ENCODE measurements at regions not wholly inside any gene's neighbourhood (a gene's known extent, or its start where the extent isn't known, plus 50 kb on each side); places are given as distances from the start of the nearest gene placed in this dataset.

DNA sequence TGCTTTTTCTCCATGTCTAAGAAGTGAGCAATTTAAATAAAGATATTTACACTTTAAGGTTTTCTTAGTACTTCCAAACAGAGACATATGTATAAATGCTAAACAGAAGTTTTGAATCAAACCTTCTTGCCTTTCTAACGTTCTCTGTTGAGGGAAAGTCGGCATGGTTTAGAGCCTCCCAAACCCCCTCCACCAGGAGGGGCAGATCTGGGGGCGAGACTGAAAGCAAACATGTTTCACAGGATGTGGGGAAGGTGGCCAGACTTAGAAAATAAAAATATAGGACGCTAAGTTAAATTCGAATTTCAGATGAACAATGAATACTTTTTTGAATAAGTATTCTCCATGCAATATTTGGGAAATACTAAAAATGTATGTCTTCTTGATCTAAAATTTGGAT is 208.3 kb upstream of the SHH start:
- no peak overlapping the region for H3K4me3 ChIP-seq (ENCODE audit: low read depth, low read length)
- H3K9me3 ChIP-seq: no peaks in the 10 kb centered on the region; the same call in 1 of the 2 replicates
- no peak for DNase-seq
- H3K36me3 ChIP-seq: no peaks in the 10 kb centered on the region
- H3K27me3 ChIP-seq: peaks cover 15% of the 10 kb centered on the region
- no peaks in the 10 kb centered on the region for H3K4me1 ChIP-seq
- TF ChIP-seq, protein P1, sequence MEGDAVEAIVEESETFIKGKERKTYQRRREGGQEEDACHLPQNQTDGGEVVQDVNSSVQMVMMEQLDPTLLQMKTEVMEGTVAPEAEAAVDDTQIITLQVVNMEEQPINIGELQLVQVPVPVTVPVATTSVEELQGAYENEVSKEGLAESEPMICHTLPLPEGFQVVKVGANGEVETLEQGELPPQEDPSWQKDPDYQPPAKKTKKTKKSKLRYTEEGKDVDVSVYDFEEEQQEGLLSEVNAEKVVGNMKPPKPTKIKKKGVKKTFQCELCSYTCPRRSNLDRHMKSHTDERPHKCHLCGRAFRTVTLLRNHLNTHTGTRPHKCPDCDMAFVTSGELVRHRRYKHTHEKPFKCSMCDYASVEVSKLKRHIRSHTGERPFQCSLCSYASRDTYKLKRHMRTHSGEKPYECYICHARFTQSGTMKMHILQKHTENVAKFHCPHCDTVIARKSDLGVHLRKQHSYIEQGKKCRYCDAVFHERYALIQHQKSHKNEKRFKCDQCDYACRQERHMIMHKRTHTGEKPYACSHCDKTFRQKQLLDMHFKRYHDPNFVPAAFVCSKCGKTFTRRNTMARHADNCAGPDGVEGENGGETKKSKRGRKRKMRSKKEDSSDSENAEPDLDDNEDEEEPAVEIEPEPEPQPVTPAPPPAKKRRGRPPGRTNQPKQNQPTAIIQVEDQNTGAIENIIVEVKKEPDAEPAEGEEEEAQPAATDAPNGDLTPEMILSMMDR (IDR thresholded peaks at IDR 0.05; ENCODE audit: low read depth, low read length): no peak

GRCh38 chr7:156019776-156020565 is 207.7 kb upstream of the SHH start:
- H3K4me3 ChIP-seq (ENCODE audit: low read depth, low read length): no peak overlapping the region
- TF ChIP-seq, protein P1 (IDR thresholded peaks at IDR 0.05; ENCODE audit: low read depth, low read length): no peak
- DNase-seq: no peak
- H3K36me3 ChIP-seq: no peaks in the 10 kb centered on the region
- no peaks in the 10 kb centered on the region; the same call in 1 of the 2 replicates for H3K9me3 ChIP-seq
- H3K4me1 ChIP-seq: no peaks in the 10 kb centered on the region
- peaks cover 15% of the 10 kb centered on the region for H3K27me3 ChIP-seq

DNA sequence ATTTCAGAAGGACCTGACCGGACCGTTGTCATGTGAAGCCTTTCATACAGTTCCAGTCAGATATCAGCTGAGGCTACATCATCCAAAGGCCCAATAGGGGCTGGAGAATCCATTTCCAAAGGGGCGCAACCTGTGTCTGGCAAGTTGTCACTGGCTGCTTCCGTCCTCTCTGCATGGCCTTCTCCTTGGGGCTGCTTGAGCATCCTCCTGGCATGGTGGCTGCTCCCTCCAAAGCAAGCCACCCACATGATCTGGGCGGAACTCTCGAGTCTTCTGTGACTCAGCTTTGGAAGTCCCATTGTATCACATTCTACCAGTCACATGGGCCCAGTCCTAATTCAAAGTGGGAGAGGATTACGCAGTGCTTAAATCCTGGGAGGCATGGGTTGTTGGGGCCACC is 207.0 kb upstream of the SHH start:
- TF ChIP-seq, protein P1 (IDR thresholded peaks at IDR 0.05; ENCODE audit: low read depth, low read length): no peak
- H3K4me3 ChIP-seq (ENCODE audit: low read depth, low read length): no peak overlapping the region
- H3K4me1 ChIP-seq: no peaks in the 10 kb centered on the region
- H3K27me3 ChIP-seq: peaks cover 12% of the 10 kb centered on the region
- no peaks in the 10 kb centered on the region for H3K36me3 ChIP-seq
- no peak for DNase-seq
- no peaks in the 10 kb centered on the region; the same call in 1 of the 2 replicates for H3K9me3 ChIP-seq

- TF ChIP-seq, protein P1 (IDR thresholded peaks at IDR 0.05; ENCODE audit: low read depth, low read length): no peak
- DNase-seq: no peak
- Histone ChIP-seq H3K36me3 (no peaks in the 10 kb centered on the region), H3K9me3 (no peaks in the 10 kb centered on the region; the same call in 1 of the 2 replicates), H3K4me3 (ENCODE audit: low read depth, low read length) (no peak overlapping the region), H3K27me3 (peaks cover 3% of the 10 kb centered on the region), H3K4me1 (no peaks in the 10 kb centered on the region)
Measured at GRCh38 chr7:156017916-156018700, 205.8 kb upstream of the SHH start.

DNA sequence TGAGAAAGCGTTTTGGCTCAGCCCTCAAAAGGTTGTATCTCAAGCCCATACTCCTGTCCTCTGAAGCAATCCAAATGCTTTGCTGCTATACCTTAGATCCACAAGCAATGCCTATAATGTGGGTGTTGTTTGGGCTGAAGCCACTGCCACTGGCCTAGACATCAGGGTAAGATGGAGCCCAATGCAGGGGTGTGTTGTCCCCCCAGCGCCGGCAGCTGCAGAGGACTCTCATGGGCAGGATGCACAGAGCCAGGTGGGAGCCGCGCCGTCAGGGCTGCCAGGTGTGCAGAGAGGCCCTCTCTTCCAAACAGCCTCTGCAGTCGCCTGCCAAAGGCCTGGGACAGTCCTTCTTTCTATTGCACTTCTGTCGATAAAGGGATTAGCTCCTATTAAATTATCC is 205.2 kb upstream of the SHH start:
- DNase-seq: no peak
- Histone ChIP-seq H3K27me3 (peaks cover 3% of the 10 kb centered on the region), H3K36me3 (no peaks in the 10 kb centered on the region), H3K9me3 (no peaks in the 10 kb centered on the region; the same call in 1 of the 2 replicates), H3K4me3 (ENCODE audit: low read depth, low read length) (no peak overlapping the region), H3K4me1 (no peaks in the 10 kb centered on the region)
- TF ChIP-seq, protein P1 (IDR thresholded peaks at IDR 0.05; ENCODE audit: low read depth, low read length): no peak
